Hepatocyte (in vitro differentiated cells): ENCODE measurements at regions not wholly inside any gene's neighbourhood (a gene's known extent, or its start where the extent isn't known, plus 50 kb on each side); places are given as distances from the start of the nearest gene placed in this dataset.

Source experiments
- EZH2 ChIP-seq: fragments of 200-600 bp; sonication (generic); IDR thresholded peaks from 2 replicates; pipeline ENCODE4 v1.6.1; 2016; ENCODE audit warnings: antibody characterized with exemption, mild to moderate bottlenecking, borderline replicate concordance
- TF ChIP-seq, protein P1 (sequence below): fragments of 200-600 bp; sonication (generic); IDR thresholded peaks from 2 replicates; pipeline ENCODE4 v1.5.1; 2016; ENCODE audit warnings: antibody characterized with exemption, mild to moderate bottlenecking; ENCODE audit not compliant: poor library complexity

DNA sequence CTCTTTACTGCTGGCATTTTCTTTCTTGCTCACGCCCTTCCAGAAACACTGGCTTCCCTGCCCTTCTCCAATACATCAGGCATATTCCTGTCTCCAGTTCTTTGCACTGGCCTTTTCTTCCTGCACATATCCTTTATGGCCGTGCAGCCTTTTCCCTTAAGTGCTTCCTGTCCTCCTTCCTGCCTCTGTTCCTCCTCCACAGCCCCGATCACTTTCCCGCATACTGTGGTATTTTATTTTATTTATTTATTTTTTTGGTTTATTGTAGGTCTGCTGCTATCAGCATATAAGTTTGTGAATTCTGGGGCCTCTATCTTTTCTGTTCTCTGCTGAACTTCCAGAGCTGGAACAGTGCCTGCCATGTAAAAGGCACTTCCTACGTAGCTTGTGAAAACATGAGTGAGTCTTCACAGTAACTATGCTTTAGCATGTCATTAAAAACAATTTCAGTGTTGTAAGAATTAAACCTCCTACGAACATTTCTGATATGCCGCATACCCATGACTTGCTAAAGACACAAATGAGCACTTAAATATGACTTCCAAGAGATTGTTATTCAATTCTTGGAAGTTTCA is 289.1 kb downstream of the TRIB2 start:
- TF ChIP-seq, protein P1, sequence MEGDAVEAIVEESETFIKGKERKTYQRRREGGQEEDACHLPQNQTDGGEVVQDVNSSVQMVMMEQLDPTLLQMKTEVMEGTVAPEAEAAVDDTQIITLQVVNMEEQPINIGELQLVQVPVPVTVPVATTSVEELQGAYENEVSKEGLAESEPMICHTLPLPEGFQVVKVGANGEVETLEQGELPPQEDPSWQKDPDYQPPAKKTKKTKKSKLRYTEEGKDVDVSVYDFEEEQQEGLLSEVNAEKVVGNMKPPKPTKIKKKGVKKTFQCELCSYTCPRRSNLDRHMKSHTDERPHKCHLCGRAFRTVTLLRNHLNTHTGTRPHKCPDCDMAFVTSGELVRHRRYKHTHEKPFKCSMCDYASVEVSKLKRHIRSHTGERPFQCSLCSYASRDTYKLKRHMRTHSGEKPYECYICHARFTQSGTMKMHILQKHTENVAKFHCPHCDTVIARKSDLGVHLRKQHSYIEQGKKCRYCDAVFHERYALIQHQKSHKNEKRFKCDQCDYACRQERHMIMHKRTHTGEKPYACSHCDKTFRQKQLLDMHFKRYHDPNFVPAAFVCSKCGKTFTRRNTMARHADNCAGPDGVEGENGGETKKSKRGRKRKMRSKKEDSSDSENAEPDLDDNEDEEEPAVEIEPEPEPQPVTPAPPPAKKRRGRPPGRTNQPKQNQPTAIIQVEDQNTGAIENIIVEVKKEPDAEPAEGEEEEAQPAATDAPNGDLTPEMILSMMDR: no peak
- TF ChIP-seq EZH2: no peak
